ENCODE measurements at regions not wholly inside any gene's neighbourhood (a gene's known extent, or its start where the extent isn't known, plus 50 kb on each side); places are given as distances from the start of the nearest gene placed in this dataset.

GRCh38 chr6:126444659-126445273 lies 104.9 kb downstream of the CENPW start:
- Histone ChIP-seq H3K23ac (ENCODE audit: low read length) (no peak overlapping the region), H3K14ac (ENCODE audit: low read length) (no peak overlapping the region), H3K4me3 (ENCODE audit: low read depth, low read length) (no peak overlapping the region), H3K9ac (ENCODE audit: low read length) (no peak overlapping the region), H2BK120ac (ENCODE audit: insufficient read depth, low read length, poor library complexity) (no peak overlapping the region), H3K36me3 (ENCODE audit: control insufficient read depth in 1 of 2, insufficient read depth in 2 of 2, low read length in 2 of 2) (no peaks in the 10 kb centered on the region), H3K4me1 (ENCODE audit: control insufficient read depth in 1 of 2, insufficient read depth in 2 of 2, low read length in 2 of 2) (no peaks in the 10 kb centered on the region), H2AK5ac (ENCODE audit: low read length) (no peak overlapping the region), H4K8ac (ENCODE audit: low read depth, low read length) (no peak overlapping the region), H4K91ac (ENCODE audit: low read depth, low read length) (no peak overlapping the region), H3K18ac (ENCODE audit: low read length) (no peak overlapping the region), H4K12ac (ENCODE audit: low read depth, low read length) (no peak overlapping the region), H3K9me3 (ENCODE audit: insufficient read depth, low read depth, low read length) (no peaks in the 10 kb centered on the region), H2BK12ac (ENCODE audit: low read length) (no peak overlapping the region), H3K27ac (ENCODE audit: low read depth, low read length) (no peak overlapping the region), H3K79me2 (ENCODE audit: control insufficient read depth, insufficient read depth, low read length, poor library complexity) (no peaks in the 10 kb centered on the region), H3K27me3 (ENCODE audit: insufficient read depth, low read length) (no peaks in the 10 kb centered on the region), H3K4ac (ENCODE audit: low read depth, low read length) (no peak overlapping the region), H3K79me1 (ENCODE audit: low read length) (no peaks in the 10 kb centered on the region), H2BK5ac (ENCODE audit: low read depth, low read length, poor library complexity) (no peak overlapping the region), H3K4me2 (ENCODE audit: low read length) (no peak overlapping the region), H2AFZ (ENCODE audit: insufficient read depth, low read length, poor library complexity) (no peak overlapping the region)
- no peak for DNase-seq

GRCh38 chr6:126446248-126446647 lies 106.3 kb downstream of the CENPW start:
- no peak overlapping the region for H3K9ac ChIP-seq (ENCODE audit: low read length)
- no peaks in the 10 kb centered on the region for H3K9me3 ChIP-seq (ENCODE audit: insufficient read depth, low read depth, low read length)
- H2BK120ac ChIP-seq (ENCODE audit: insufficient read depth, low read length, poor library complexity): no peak overlapping the region
- no peak overlapping the region for H4K12ac ChIP-seq (ENCODE audit: low read depth, low read length)
- H4K91ac ChIP-seq (ENCODE audit: low read depth, low read length): no peak overlapping the region
- H4K8ac ChIP-seq (ENCODE audit: low read depth, low read length): no peak overlapping the region
- no peaks in the 10 kb centered on the region for H3K79me2 ChIP-seq (ENCODE audit: control insufficient read depth, insufficient read depth, low read length, poor library complexity)
- H3K4me3 ChIP-seq (ENCODE audit: low read depth, low read length): no peak overlapping the region
- no peak overlapping the region for H2AK5ac ChIP-seq (ENCODE audit: low read length)
- no peaks in the 10 kb centered on the region for H3K36me3 ChIP-seq (ENCODE audit: control insufficient read depth in 1 of 2, insufficient read depth in 2 of 2, low read length in 2 of 2)
- H3K4me1 ChIP-seq (ENCODE audit: control insufficient read depth in 1 of 2, insufficient read depth in 2 of 2, low read length in 2 of 2): no peaks in the 10 kb centered on the region
- H3K4ac ChIP-seq (ENCODE audit: low read depth, low read length): no peak overlapping the region
- H2BK5ac ChIP-seq (ENCODE audit: low read depth, low read length, poor library complexity): no peak overlapping the region
- no peak overlapping the region for H2AFZ ChIP-seq (ENCODE audit: insufficient read depth, low read length, poor library complexity)
- H3K23ac ChIP-seq (ENCODE audit: low read length): no peak overlapping the region
- H3K18ac ChIP-seq (ENCODE audit: low read length): no peak overlapping the region
- H3K27me3 ChIP-seq (ENCODE audit: insufficient read depth, low read length): no peaks in the 10 kb centered on the region
- no peak for DNase-seq
- no peak overlapping the region for H3K4me2 ChIP-seq (ENCODE audit: low read length)
- no peak overlapping the region for H2BK12ac ChIP-seq (ENCODE audit: low read length)
- no peak overlapping the region for H3K14ac ChIP-seq (ENCODE audit: low read length)
- H3K27ac ChIP-seq (ENCODE audit: low read depth, low read length): no peak overlapping the region
- H3K79me1 ChIP-seq (ENCODE audit: low read length): no peaks in the 10 kb centered on the region

DNA sequence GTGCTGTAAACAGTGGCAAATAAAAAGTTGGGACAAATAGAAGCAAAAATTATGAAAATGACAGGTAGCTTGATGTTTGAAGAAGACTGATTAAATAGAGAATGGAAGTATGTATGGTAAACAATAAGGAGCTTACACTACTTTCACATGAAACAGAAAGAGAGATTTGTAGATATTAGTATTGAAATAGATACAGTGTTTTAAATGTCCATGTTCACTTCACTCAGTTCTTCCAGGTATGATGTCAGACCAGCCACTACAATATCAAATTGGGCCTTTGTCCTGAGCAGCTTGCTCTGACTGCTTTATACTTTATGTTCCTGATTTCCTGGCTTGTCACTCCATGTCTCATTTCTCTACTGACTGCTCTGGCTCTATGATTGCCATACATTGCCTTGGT lies 107.5 kb downstream of the CENPW start:
- H2BK12ac ChIP-seq (ENCODE audit: low read length): no peak overlapping the region
- no peak overlapping the region for H4K8ac ChIP-seq (ENCODE audit: low read depth, low read length)
- no peak overlapping the region for H3K14ac ChIP-seq (ENCODE audit: low read length)
- no peaks in the 10 kb centered on the region for H3K79me2 ChIP-seq (ENCODE audit: control insufficient read depth, insufficient read depth, low read length, poor library complexity)
- H2AK5ac ChIP-seq (ENCODE audit: low read length): no peak overlapping the region
- no peak overlapping the region for H2AFZ ChIP-seq (ENCODE audit: insufficient read depth, low read length, poor library complexity)
- H3K23ac ChIP-seq (ENCODE audit: low read length): no peak overlapping the region
- H3K4me1 ChIP-seq (ENCODE audit: control insufficient read depth in 1 of 2, insufficient read depth in 2 of 2, low read length in 2 of 2): no peaks in the 10 kb centered on the region
- H3K27ac ChIP-seq (ENCODE audit: low read depth, low read length): no peak overlapping the region
- H3K36me3 ChIP-seq (ENCODE audit: control insufficient read depth in 1 of 2, insufficient read depth in 2 of 2, low read length in 2 of 2): no peaks in the 10 kb centered on the region
- no peak overlapping the region for H3K18ac ChIP-seq (ENCODE audit: low read length)
- no peak overlapping the region for H3K9ac ChIP-seq (ENCODE audit: low read length)
- H3K79me1 ChIP-seq (ENCODE audit: low read length): no peaks in the 10 kb centered on the region
- no peak overlapping the region for H2BK120ac ChIP-seq (ENCODE audit: insufficient read depth, low read length, poor library complexity)
- H3K9me3 ChIP-seq (ENCODE audit: insufficient read depth, low read depth, low read length): no peaks in the 10 kb centered on the region
- no peak overlapping the region for H4K91ac ChIP-seq (ENCODE audit: low read depth, low read length)
- no peak overlapping the region for H2BK5ac ChIP-seq (ENCODE audit: low read depth, low read length, poor library complexity)
- no peak for DNase-seq
- no peak overlapping the region for H3K4me3 ChIP-seq (ENCODE audit: low read depth, low read length)
- H3K4me2 ChIP-seq (ENCODE audit: low read length): no peak overlapping the region
- H4K12ac ChIP-seq (ENCODE audit: low read depth, low read length): no peak overlapping the region
- H3K4ac ChIP-seq (ENCODE audit: low read depth, low read length): no peak overlapping the region
- no peaks in the 10 kb centered on the region for H3K27me3 ChIP-seq (ENCODE audit: insufficient read depth, low read length)

DNA sequence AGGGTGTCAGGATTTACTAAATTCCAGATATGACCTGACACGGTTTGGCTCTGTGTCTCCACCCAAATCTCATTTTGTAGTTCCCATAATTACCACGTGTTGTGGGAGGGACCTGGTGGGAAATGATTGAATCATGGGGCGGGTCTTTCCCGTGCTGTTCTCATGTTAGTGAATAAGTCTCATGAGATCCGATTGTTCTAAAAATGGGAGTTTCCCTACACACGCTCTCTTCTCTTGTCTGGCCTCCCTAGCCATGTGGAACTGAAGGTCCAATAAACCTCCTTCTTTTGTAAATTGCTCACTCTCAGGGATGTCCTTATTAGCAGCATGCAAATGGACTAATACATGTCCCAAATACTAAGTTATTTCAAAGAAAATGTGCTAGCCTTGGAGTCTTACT lies 121.1 kb downstream of the CENPW start:
- H3K4me3 ChIP-seq (ENCODE audit: low read depth, low read length): no peak overlapping the region
- no peak overlapping the region for H4K8ac ChIP-seq (ENCODE audit: low read depth, low read length)
- H3K79me2 ChIP-seq (ENCODE audit: control insufficient read depth, insufficient read depth, low read length, poor library complexity): no peaks in the 10 kb centered on the region
- H3K14ac ChIP-seq (ENCODE audit: low read length): no peak overlapping the region
- H3K27ac ChIP-seq (ENCODE audit: low read depth, low read length): no peak overlapping the region
- no peak overlapping the region for H3K9ac ChIP-seq (ENCODE audit: low read length)
- no peaks in the 10 kb centered on the region for H3K4me1 ChIP-seq (ENCODE audit: control insufficient read depth in 1 of 2, insufficient read depth in 2 of 2, low read length in 2 of 2)
- no peak overlapping the region for H3K18ac ChIP-seq (ENCODE audit: low read length)
- H2BK5ac ChIP-seq (ENCODE audit: low read depth, low read length, poor library complexity): no peak overlapping the region
- WGBS (ENCODE audit: extremely low coverage, insufficient coverage, insufficient read length): no CpG with 5 or more reads among the region's 6 CpGs
- H3K4me2 ChIP-seq (ENCODE audit: low read length): no peak overlapping the region
- no peak overlapping the region for H2AFZ ChIP-seq (ENCODE audit: insufficient read depth, low read length, poor library complexity)
- H2BK120ac ChIP-seq (ENCODE audit: insufficient read depth, low read length, poor library complexity): no peak overlapping the region
- no peaks in the 10 kb centered on the region for H3K27me3 ChIP-seq (ENCODE audit: insufficient read depth, low read length)
- no peak overlapping the region for H4K91ac ChIP-seq (ENCODE audit: low read depth, low read length)
- H2BK12ac ChIP-seq (ENCODE audit: low read length): no peak overlapping the region
- H4K12ac ChIP-seq (ENCODE audit: low read depth, low read length): no peak overlapping the region
- no peaks in the 10 kb centered on the region for H3K79me1 ChIP-seq (ENCODE audit: low read length)
- no peak overlapping the region for H3K23ac ChIP-seq (ENCODE audit: low read length)
- no peak for DNase-seq
- H2AK5ac ChIP-seq (ENCODE audit: low read length): no peak overlapping the region
- H3K4ac ChIP-seq (ENCODE audit: low read depth, low read length): no peak overlapping the region
- no peaks in the 10 kb centered on the region for H3K36me3 ChIP-seq (ENCODE audit: control insufficient read depth in 1 of 2, insufficient read depth in 2 of 2, low read length in 2 of 2)
- no peaks in the 10 kb centered on the region for H3K9me3 ChIP-seq (ENCODE audit: insufficient read depth, low read depth, low read length)

Measured in trophoblast cell (in vitro differentiated cells and primary cell).